SK-N-SH treated with all-trans-retinoic acid at 6 μM for 48 hours (cell line): ENCODE measurements at regions not wholly inside any gene's neighbourhood (a gene's known extent, or its start where the extent isn't known, plus 50 kb on each side); places are given as distances from the start of the nearest gene placed in this dataset.
"Not testable (repeated sequence)": the region's sequence is repeated elsewhere in the genome, so short reads cannot be mapped to it uniquely, and the experiment has no call there.

Experiments used
- ATAC-seq: fragments of 200-7000 bp; cut with Tn5 transposase; 3 replicates; pipeline ENCODE4 v1.9.1; 2020; ENCODE audit warnings: mild to moderate bottlenecking, moderate library complexity
- BACH2 ChIP-seq: fragments of 250-450 bp; sonication (Bioruptor Pico); IDR thresholded peaks from 2 replicates; pipeline ENCODE4 v1.9.0; 2021; ENCODE audit warnings: mild to moderate bottlenecking, borderline replicate concordance
- CSDC2 ChIP-seq: fragments of 250-450 bp; sonication (Bioruptor Pico); IDR thresholded peaks from 2 replicates; pipeline ENCODE4 v1.5.0; 2020; ENCODE audit warnings: mild to moderate bottlenecking, moderate library complexity
- ESRRG ChIP-seq: fragments of 250-450 bp; sonication (Bioruptor Pico); IDR thresholded peaks from 2 replicates; pipeline ENCODE4 v1.6.1; 2021; ENCODE audit warnings: mild to moderate bottlenecking
- GLIS3 ChIP-seq: fragments of 250-450 bp; sonication (Bioruptor Pico); IDR thresholded peaks from 2 replicates; pipeline ENCODE4 v1.5.0; 2020; ENCODE audit warnings: mild to moderate bottlenecking, moderate library complexity
- OSR1 ChIP-seq: fragments of 250-450 bp; sonication (Bioruptor Pico); IDR thresholded peaks from 2 replicates; pipeline ENCODE4 v1.8.0; 2022; ENCODE audit warnings: moderate library complexity, mild to moderate bottlenecking, inconsistent platforms
- PPARA ChIP-seq: fragments of 250-450 bp; sonication (Bioruptor Pico); IDR thresholded peaks from 2 replicates; pipeline ENCODE4 v1.5.0; 2020; ENCODE audit warnings: mild to moderate bottlenecking, borderline replicate concordance
- RARB ChIP-seq: fragments of 250-450 bp; sonication (Bioruptor Pico); IDR thresholded peaks from 2 replicates; pipeline ENCODE4 v1.8.0; 2021; ENCODE audit warnings: mild to moderate bottlenecking, moderate library complexity
- SNAI2 ChIP-seq: fragments of 250-450 bp; sonication (Bioruptor Pico); IDR thresholded peaks from 2 replicates; pipeline ENCODE4 v1.5.0; 2020; ENCODE audit warnings: mild to moderate bottlenecking, moderate library complexity
- TCF4 ChIP-seq: fragments of 250-450 bp; sonication (Bioruptor Pico); IDR thresholded peaks from 2 replicates; pipeline ENCODE4 v1.8.0; 2021; ENCODE audit warnings: mild to moderate bottlenecking, moderate library complexity, borderline replicate concordance
- TOX ChIP-seq: fragments of 250-450 bp; sonication (Bioruptor Pico); IDR thresholded peaks from 2 replicates; pipeline ENCODE4 v1.8.0; 2021; ENCODE audit warnings: mild to moderate bottlenecking, moderate library complexity, borderline replicate concordance
- ZC3H10 ChIP-seq: fragments of 250-450 bp; sonication (Bioruptor Pico); IDR thresholded peaks from 2 replicates; pipeline ENCODE4 v1.5.1; 2021; ENCODE audit warnings: mild to moderate bottlenecking, moderate library complexity
- ZFP3 ChIP-seq: fragments of 250-450 bp; sonication (Bioruptor Pico); IDR thresholded peaks from 2 replicates; pipeline ENCODE4 v1.5.0; 2020; ENCODE audit warnings: mild to moderate bottlenecking, moderate library complexity
- ZFP30 ChIP-seq: fragments of 450-650 bp; formaldehyde crosslinking; IDR thresholded peaks from 2 replicates; pipeline ENCODE4 v1.5.0; 2022; ENCODE audit warnings: mild to moderate bottlenecking, moderate library complexity
- ZNF565 ChIP-seq: fragments of 450-650 bp; formaldehyde crosslinking; conservative IDR thresholded peaks from 2 replicates; pipeline ENCODE4 v1.5.0; 2020; ENCODE audit warnings: low read depth, mild to moderate bottlenecking, moderate library complexity
- ZNF70 ChIP-seq: fragments of 450-650 bp; formaldehyde crosslinking; IDR thresholded peaks from 2 replicates; pipeline ENCODE4 v1.5.0; 2020; ENCODE audit warnings: mild to moderate bottlenecking, moderate library complexity
- ZNF8 ChIP-seq: fragments of 450-650 bp; formaldehyde crosslinking; IDR thresholded peaks from 2 replicates; pipeline ENCODE4 v1.5.0; 2020; ENCODE audit warnings: mild to moderate bottlenecking, moderate library complexity
- TF ChIP-seq, protein P1 (sequence below): fragments of 250-450 bp; sonication (Bioruptor Pico); IDR thresholded peaks from 2 replicates; pipeline ENCODE4 v1.5.0; 2020; ENCODE audit warnings: mild to moderate bottlenecking, moderate library complexity
- TF ChIP-seq, protein P2 (sequence below): fragments of 250-450 bp; sonication (Bioruptor Pico); IDR thresholded peaks from 2 replicates; pipeline ENCODE4 v1.5.1; 2020; ENCODE audit warnings: low read depth, mild to moderate bottlenecking, moderate library complexity
- TF ChIP-seq, protein P3 (sequence below): fragments of 250-450 bp; sonication (Bioruptor Pico); IDR thresholded peaks from 2 replicates; pipeline ENCODE4 v1.5.1; 2021; ENCODE audit warnings: mild to moderate bottlenecking, moderate library complexity
- TF ChIP-seq, protein P4 (sequence below): fragments of 250-450 bp; sonication (Bioruptor Pico); IDR thresholded peaks from 2 replicates; pipeline ENCODE4 v1.8.0; 2021; ENCODE audit warnings: low read depth, mild to moderate bottlenecking, moderate library complexity, borderline replicate concordance
- TF ChIP-seq, protein P5 (sequence below): fragments of 250-450 bp; sonication (Bioruptor Pico); IDR thresholded peaks from 2 replicates; pipeline ENCODE4 v1.8.0; 2020; ENCODE audit warnings: mild to moderate bottlenecking, moderate library complexity, borderline replicate concordance

DNA sequence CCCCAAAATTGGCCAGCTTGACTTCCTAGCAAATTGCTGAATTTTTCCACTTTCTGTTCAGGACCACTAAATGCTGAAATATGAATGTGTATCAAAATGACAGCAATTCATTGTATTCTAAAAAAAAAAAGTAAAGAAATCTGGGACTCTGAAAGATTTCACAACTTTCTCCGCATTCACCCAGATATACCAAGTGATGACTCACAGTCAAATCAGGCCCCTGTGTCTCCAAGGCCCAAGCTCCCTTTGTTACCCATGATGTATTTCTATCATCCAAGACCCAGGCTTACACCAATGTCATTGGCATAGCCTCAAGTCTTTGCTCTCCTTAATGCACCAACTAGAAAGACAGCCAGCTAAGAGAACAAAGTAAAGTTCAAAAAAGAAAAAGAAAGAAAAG, 493.9 kb downstream of the NTRK2 start (continued):
- TF ChIP-seq, protein P1, sequence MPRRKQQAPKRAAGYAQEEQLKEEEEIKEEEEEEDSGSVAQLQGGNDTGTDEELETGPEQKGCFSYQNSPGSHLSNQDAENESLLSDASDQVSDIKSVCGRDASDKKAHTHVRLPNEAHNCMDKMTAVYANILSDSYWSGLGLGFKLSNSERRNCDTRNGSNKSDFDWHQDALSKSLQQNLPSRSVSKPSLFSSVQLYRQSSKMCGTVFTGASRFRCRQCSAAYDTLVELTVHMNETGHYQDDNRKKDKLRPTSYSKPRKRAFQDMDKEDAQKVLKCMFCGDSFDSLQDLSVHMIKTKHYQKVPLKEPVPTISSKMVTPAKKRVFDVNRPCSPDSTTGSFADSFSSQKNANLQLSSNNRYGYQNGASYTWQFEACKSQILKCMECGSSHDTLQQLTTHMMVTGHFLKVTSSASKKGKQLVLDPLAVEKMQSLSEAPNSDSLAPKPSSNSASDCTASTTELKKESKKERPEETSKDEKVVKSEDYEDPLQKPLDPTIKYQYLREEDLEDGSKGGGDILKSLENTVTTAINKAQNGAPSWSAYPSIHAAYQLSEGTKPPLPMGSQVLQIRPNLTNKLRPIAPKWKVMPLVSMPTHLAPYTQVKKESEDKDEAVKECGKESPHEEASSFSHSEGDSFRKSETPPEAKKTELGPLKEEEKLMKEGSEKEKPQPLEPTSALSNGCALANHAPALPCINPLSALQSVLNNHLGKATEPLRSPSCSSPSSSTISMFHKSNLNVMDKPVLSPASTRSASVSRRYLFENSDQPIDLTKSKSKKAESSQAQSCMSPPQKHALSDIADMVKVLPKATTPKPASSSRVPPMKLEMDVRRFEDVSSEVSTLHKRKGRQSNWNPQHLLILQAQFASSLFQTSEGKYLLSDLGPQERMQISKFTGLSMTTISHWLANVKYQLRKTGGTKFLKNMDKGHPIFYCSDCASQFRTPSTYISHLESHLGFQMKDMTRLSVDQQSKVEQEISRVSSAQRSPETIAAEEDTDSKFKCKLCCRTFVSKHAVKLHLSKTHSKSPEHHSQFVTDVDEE (CRISPR knock-in tag): no peak
- TF ChIP-seq RARB (CRISPR knock-in tag): no peak
- no peak for TF ChIP-seq OSR1 (CRISPR knock-in tag)
- TF ChIP-seq ESRRG (CRISPR knock-in tag): no peak
- no peak for TF ChIP-seq TOX
- TF ChIP-seq GLIS3 (CRISPR knock-in tag): no peak
- no peak for TF ChIP-seq ZNF565

DNA sequence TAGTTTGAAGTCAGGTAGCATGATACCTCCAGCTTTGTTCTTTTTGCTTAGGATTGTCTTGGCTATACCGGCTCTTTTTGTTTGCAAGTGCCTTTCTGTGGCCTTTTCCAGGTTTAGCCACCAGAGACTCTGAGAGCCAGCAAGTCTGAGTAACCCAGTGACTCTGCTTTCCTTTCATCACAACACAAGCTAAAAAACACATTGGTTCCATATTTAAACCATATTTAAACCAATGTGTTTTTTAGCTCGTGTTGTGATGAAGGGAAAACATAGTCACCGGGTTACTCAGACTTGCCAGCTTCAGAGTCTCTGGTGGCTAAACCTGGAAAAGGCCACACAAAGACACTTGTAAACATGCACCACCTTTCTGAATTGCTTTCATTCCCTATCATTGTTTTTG, 493.3 kb downstream of the NTRK2 start:
- ATAC-seq: no peak
- TF ChIP-seq TOX (no peak), BACH2 (CRISPR knock-in tag) (no peak), OSR1 (CRISPR knock-in tag) (no peak), SNAI2 (no peak), TCF4 (CRISPR knock-in tag) (no peak), ZFP3 (CRISPR knock-in tag) (no peak), PPARA (no peak), ZFP30 (CRISPR knock-in tag) (no peak), ZC3H10 (CRISPR knock-in tag) (no peak), GLIS3 (CRISPR knock-in tag) (no peak), ZNF565 (no peak), ESRRG (CRISPR knock-in tag) (no peak), ZNF8 (no peak), CSDC2 (no peak), ZNF70 (CRISPR knock-in tag) (no peak)
- TF ChIP-seq, protein P2, sequence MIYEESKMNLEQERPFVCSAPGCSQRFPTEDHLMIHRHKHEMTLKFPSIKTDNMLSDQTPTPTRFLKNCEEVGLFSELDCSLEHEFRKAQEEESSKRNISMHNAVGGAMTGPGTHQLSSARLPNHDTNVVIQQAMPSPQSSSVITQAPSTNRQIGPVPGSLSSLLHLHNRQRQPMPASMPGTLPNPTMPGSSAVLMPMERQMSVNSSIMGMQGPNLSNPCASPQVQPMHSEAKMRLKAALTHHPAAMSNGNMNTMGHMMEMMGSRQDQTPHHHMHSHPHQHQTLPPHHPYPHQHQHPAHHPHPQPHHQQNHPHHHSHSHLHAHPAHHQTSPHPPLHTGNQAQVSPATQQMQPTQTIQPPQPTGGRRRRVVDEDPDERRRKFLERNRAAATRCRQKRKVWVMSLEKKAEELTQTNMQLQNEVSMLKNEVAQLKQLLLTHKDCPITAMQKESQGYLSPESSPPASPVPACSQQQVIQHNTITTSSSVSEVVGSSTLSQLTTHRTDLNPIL (CRISPR knock-in tag): no peak
- TF ChIP-seq, protein P3, sequence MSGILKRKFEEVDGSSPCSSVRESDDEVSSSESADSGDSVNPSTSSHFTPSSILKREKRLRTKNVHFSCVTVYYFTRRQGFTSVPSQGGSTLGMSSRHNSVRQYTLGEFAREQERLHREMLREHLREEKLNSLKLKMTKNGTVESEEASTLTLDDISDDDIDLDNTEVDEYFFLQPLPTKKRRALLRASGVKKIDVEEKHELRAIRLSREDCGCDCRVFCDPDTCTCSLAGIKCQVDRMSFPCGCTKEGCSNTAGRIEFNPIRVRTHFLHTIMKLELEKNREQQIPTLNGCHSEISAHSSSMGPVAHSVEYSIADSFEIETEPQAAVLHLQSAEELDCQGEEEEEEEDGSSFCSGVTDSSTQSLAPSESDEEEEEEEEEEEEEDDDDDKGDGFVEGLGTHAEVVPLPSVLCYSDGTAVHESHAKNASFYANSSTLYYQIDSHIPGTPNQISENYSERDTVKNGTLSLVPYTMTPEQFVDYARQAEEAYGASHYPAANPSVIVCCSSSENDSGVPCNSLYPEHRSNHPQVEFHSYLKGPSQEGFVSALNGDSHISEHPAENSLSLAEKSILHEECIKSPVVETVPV (CRISPR knock-in tag): no peak
- TF ChIP-seq, protein P4, sequence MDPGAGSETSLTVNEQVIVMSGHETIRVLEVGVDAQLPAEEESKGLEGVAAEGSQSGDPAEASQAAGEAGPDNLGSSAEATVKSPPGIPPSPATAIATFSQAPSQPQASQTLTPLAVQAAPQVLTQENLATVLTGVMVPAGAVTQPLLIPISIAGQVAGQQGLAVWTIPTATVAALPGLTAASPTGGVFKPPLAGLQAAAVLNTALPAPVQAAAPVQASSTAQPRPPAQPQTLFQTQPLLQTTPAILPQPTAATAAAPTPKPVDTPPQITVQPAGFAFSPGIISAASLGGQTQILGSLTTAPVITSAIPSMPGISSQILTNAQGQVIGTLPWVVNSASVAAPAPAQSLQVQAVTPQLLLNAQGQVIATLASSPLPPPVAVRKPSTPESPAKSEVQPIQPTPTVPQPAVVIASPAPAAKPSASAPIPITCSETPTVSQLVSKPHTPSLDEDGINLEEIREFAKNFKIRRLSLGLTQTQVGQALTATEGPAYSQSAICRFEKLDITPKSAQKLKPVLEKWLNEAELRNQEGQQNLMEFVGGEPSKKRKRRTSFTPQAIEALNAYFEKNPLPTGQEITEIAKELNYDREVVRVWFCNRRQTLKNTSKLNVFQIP (CRISPR knock-in tag): no peak
- TF ChIP-seq, protein P5, sequence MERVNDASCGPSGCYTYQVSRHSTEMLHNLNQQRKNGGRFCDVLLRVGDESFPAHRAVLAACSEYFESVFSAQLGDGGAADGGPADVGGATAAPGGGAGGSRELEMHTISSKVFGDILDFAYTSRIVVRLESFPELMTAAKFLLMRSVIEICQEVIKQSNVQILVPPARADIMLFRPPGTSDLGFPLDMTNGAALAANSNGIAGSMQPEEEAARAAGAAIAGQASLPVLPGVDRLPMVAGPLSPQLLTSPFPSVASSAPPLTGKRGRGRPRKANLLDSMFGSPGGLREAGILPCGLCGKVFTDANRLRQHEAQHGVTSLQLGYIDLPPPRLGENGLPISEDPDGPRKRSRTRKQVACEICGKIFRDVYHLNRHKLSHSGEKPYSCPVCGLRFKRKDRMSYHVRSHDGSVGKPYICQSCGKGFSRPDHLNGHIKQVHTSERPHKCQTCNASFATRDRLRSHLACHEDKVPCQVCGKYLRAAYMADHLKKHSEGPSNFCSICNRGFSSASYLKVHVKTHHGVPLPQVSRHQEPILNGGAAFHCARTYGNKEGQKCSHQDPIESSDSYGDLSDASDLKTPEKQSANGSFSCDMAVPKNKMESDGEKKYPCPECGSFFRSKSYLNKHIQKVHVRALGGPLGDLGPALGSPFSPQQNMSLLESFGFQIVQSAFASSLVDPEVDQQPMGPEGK: no peak
- TF ChIP-seq, protein P1 (CRISPR knock-in tag): no peak
- TF ChIP-seq, all 23 proteins: peak for 0

DNA sequence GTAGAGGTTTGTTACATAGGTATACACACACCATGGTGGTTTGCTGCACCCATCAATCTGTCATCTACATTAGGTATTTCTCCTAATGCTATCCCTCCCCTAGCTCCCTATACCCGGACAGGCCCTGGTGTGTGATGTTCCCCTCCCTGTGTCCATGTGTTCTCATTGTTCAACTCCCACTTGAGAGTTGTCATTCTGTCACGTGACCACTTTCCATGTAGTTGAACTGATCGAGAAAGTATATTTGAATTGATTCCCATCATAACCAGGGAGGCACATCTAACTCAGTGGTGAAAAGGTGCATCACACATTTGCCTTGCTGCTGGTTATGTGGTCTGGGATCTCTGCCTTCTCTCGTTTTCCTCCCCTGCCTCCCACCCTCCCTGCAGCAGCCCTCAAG, 491.4 kb downstream of the NTRK2 start:
- ATAC-seq: not testable (repeated sequence)
